ENCODE measurements at regions not wholly inside any gene's neighbourhood (a gene's known extent, or its start where the extent isn't known, plus 50 kb on each side); places are given as distances from the start of the nearest gene placed in this dataset. TPM values are rescaled to one million over a fixed set of nuclear protein-coding genes. Genes with fewer than 3 reads are reported as not detected.
"Not testable (repeated sequence)": the region's sequence is repeated elsewhere in the genome, so short reads cannot be mapped to it uniquely, and the experiment has no call there.

DNA sequence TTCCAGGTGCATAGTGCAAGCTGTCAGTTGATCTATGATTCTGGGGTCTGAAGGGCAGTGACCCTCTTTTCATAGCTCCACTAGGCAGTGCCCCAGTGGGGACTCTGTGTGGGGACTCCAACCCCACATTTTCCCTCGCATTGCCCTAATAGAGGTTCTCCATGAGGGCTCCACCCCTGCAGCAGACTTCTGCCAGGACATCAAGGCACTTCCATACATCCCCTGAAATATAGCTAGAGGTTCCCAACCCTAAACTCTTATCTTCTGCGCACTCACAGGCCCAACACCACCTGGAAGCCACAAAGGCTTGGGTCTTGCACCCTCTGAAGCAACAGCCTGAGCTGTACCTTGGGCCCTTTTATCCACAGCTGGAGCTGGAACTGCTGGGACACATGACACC lies 65.7 kb upstream of the PKN2 start:
- no peak for DNase-seq (ENCODE audit: low read depth in 2 of 3, low spot score in 2 of 3)

DNA sequence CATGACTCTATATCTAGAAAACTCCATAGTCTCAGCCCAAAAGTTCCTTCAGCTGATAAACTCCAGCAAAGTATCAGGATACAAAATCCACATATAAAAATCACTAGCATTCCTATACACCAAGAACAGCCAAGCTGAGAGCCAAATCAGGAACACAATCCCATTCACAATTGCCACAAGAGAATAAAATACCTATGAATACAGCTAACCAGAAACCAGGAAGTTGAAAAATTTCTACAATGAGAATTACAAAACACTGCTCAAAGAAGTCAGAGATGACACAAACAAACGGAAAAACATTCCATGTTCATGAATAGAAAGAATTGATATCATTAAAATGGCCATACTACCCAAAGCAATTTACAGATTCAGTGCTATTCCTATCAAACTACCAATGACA lies 61.0 kb upstream of the PKN2 start:
- DNase-seq (ENCODE audit: low read depth in 2 of 3, low spot score in 2 of 3): not testable (repeated sequence)

Small RNA genes lying in the stretch of these regions (small RNA-seq; reads per million reads assigned to genes)
- not detected for gene AL049861.1
- gene RF02271: not detected
- gene RN7SL583P: not detected
- gene RNA5SP52: not detected
